ENCODE measurements at regions not wholly inside any gene's neighbourhood (a gene's known extent, or its start where the extent isn't known, plus 50 kb on each side); places are given as distances from the start of the nearest gene placed in this dataset.

DNA sequence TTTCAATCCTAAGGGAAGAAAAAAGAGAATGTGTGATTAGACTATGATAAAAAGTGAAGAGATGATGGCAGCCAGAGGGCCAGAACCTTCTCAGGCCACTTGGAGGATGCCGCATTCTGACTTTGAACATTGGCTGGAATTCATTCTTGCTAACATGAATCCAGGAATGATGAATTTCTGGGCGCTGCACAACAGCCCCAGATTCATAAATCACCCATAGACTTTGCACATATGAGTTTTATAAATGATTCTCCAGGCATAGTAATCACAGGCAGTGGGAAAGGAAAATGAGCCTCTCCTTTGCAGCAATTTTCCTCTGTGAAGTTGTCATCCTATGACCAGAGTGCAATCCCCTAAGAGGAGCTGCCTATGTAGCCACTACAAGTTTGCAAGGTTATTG is 555.4 kb downstream of the KCTD12 start:
- H3K4me3 ChIP-seq (ENCODE audit: low read depth, low read length) = no peak overlapping the region
- DNase-seq (ENCODE audit: low read depth) = no peak
- TF ChIP-seq, protein P1, sequence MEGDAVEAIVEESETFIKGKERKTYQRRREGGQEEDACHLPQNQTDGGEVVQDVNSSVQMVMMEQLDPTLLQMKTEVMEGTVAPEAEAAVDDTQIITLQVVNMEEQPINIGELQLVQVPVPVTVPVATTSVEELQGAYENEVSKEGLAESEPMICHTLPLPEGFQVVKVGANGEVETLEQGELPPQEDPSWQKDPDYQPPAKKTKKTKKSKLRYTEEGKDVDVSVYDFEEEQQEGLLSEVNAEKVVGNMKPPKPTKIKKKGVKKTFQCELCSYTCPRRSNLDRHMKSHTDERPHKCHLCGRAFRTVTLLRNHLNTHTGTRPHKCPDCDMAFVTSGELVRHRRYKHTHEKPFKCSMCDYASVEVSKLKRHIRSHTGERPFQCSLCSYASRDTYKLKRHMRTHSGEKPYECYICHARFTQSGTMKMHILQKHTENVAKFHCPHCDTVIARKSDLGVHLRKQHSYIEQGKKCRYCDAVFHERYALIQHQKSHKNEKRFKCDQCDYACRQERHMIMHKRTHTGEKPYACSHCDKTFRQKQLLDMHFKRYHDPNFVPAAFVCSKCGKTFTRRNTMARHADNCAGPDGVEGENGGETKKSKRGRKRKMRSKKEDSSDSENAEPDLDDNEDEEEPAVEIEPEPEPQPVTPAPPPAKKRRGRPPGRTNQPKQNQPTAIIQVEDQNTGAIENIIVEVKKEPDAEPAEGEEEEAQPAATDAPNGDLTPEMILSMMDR (IDR thresholded peaks at IDR 0.05; ENCODE audit: insufficient read depth, low read depth, low read length, missing control alignments) = no peak

DNA sequence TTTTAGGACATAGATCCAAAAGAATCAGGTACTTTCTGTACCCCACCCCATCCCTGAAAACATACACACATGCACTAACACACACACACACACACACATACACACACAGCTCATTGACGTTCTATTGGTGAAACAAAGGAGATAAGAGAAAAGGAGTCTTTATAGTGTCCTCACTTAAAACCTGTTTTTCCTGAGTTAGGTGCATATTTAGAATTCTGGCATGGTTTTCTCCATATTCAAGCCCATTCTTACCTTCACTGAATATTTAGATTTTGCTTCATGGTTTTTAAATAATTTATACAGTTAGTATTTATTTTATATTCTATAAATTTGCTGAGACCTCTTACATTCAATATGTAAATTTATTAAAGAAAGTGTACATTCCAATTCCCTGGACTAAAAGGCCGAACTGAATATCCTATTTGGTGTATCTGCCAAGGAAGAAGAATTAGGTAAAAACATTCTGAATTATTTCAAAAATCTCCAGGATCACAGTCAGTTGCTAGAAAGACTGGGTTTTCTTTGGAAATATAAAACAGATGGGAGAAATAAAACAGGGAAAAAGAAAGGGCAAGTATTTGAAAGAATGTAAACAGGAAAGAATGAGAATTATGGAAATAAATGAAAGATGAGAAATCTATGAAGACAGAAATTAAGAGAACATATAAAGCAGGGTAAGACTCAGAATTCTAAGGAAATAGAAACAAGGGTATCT is 556.2 kb downstream of the KCTD12 start:
- DNase-seq (ENCODE audit: low read depth) = no peak
- TF ChIP-seq, protein P1 (IDR thresholded peaks at IDR 0.05; ENCODE audit: insufficient read depth, low read depth, low read length, missing control alignments) = no peak

DNA sequence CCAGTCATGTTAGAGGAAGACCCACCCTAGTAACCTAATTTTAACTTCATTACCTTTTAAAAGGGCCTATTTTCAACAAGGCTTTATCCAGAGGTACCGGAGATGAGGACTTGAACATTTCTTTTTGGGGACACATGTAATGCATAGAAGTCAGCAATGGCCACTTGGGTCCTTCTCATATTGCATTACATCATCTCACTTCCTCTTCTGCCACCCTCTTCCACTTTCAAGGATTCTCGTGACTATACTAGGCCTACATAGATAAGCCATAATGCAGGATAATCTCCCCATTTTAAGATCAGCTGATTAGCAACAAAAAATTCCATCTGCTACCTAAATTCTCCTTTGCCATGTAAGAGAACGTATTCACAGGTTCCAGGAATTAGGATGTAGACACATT is 557.2 kb downstream of the KCTD12 start:
- no peak overlapping the region for H3K4me3 ChIP-seq (ENCODE audit: low read depth, low read length)
- TF ChIP-seq, protein P1 (IDR thresholded peaks at IDR 0.05; ENCODE audit: insufficient read depth, low read depth, low read length, missing control alignments) = no peak
- DNase-seq (ENCODE audit: low read depth) = no peak

More for the DNA sequence above, 556.2 kb downstream of the KCTD12 start:
- no peak overlapping the region for H3K4me3 ChIP-seq (ENCODE audit: low read depth, low read length)

DNA sequence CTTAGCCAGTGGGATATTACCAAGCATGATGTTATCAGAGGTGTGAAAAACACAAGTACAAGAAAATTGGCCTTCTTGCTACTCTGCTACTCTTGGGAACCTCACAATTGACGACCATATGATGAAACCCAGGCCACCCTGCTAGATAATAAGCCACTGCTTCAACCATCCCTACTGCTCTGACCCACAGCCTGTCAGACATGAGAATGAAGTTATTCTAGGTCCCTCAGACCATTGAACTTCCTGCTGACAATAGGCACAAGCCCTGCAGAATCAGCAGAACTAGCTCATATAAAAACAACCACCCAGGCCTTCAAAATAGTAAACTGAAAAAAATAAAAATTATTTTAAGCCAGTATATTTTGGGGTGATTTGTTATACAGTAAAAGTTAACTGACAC is 559.9 kb downstream of the KCTD12 start:
- DNase-seq (ENCODE audit: low read depth) = no peak
- TF ChIP-seq, protein P1 (IDR thresholded peaks at IDR 0.05; ENCODE audit: insufficient read depth, low read depth, low read length, missing control alignments) = no peak
- no peak overlapping the region for H3K4me3 ChIP-seq (ENCODE audit: low read depth, low read length)

DNA sequence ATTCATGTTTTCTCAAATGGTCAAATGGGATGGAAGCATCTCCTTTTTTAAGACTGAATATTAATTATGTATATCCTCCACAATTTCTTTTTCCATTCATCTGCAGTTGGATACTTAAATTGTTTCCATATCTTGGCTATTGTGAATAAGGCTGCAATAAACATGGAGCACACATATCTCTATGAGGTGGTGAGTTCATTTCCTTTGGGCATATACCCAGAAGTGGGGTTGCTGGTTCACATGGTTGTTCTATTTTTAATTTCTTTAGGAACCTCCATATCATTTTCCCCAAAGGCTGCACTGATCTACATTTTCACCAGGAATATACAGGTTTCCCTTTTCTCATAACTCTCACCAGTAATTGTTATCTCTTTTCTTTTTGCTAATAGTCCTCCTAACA is 566.3 kb downstream of the KCTD12 start:
- TF ChIP-seq, protein P1 (IDR thresholded peaks at IDR 0.05; ENCODE audit: insufficient read depth, low read depth, low read length, missing control alignments) = no peak
- DNase-seq (ENCODE audit: low read depth) = no peak
- H3K4me3 ChIP-seq (ENCODE audit: low read depth, low read length) = no peak overlapping the region

DNA sequence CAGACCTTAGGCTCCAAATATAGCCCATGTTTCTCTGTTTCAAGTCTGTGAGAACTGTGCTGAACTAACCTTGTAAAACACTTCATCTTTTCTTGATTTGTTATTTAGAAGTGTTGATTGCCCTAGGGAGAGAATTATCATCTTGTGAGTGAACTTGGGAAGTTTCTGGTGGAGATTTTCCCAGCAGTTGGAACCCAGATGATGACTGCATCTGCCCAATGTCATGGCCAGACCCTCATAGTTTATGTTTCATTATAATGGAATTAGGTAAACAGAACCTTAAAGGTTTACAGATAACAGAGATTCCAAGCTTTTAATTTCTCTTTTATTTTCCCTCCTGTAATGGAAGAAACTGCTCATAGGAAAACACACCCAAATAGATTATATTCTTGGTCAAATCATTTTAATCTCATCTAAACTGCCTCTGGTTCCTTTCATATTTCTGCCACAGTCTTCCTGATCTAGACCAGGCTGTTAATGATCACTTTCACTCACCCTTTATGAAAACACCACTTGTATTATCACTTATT is 569.1 kb downstream of the KCTD12 start:
- no peak overlapping the region for H3K4me3 ChIP-seq (ENCODE audit: low read depth, low read length)
- DNase-seq (ENCODE audit: low read depth) = no peak
- TF ChIP-seq, protein P1 (IDR thresholded peaks at IDR 0.05; ENCODE audit: insufficient read depth, low read depth, low read length, missing control alignments) = no peak

DNA sequence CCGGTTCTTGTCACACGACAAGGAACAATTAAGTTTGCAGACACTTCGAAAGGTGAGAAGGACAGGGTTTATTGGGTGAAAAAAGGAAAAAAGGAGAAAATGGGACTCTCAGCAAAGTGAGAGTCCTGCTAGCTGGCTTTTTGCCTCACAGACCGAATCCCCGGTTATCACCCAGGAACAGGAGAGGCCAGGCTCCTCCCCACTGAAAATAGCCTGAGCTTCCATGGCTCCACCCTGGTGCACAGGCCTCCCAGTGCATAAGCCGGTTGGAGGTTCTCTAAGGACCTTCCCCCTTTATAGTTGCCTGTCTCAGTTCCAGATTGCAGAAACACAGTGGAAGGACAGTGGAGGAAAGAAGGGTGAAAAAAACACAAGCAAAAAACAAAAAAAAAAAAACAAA is 571.7 kb downstream of the KCTD12 start:
- no peak for DNase-seq (ENCODE audit: low read depth)
- H3K4me3 ChIP-seq (ENCODE audit: low read depth, low read length) = no peak overlapping the region
- TF ChIP-seq, protein P1 (IDR thresholded peaks at IDR 0.05; ENCODE audit: insufficient read depth, low read depth, low read length, missing control alignments) = no peak

Measured in GM12865 (cell line).